ENCODE measurements at regions not wholly inside any gene's neighbourhood (a gene's known extent, or its start where the extent isn't known, plus 50 kb on each side); places are given as distances from the start of the nearest gene placed in this dataset.
"Not testable (repeated sequence)": the region's sequence is repeated elsewhere in the genome, so short reads cannot be mapped to it uniquely, and the experiment has no call there.

DNA sequence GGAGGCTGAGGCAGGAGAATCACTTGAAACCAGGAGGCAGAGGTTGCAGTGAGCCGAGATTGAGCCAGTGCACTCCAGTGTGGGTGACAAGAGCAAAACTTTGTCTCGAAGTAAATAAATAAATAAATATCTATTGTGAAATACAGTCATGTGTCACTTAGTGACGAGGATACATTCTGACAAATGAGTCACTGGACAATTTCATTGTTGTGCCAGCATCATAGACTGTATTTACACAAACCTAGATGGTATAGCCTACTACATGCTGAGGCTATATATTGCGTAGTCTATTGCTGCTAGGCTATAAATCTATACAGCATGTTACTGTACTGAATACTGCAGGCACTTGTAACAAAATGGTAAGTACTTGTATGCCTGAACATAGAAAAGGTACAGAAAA is 61.1 kb upstream of the CCL21 start:
- Histone ChIP-seq H3K4me3 (ENCODE audit: low read depth in 1 of 5, low read length in 5 of 5) (no peak overlapping the region), H3K9ac (ENCODE audit: low read length in 5 of 5) (no peak overlapping the region), H3K9me3 (ENCODE audit: control insufficient read depth in 5 of 5, low read length in 5 of 5) (no peaks in the 10 kb centered on the region), H3K27me3 (ENCODE audit: control insufficient read depth in 5 of 5, insufficient read depth in 4 of 5, low read length in 5 of 5) (peaks cover 0 to 2% (median 0%) of the 10 kb centered on the region in 5 donors), H3K27ac (ENCODE audit: low read depth, low read length) (no peak overlapping the region), H3K4me1 (ENCODE audit: control insufficient read depth in 5 of 5, insufficient read depth in 5 of 5, low read length in 5 of 5) (no peaks in the 10 kb centered on the region), H3K36me3 (ENCODE audit: control insufficient read depth in 5 of 5, insufficient read depth in 5 of 5, low read length in 5 of 5) (no peaks in the 10 kb centered on the region)

- H3K36me3 ChIP-seq (ENCODE audit: control insufficient read depth in 5 of 5, insufficient read depth in 5 of 5, low read length in 5 of 5); H3K27ac ChIP-seq (ENCODE audit: low read depth, low read length); H3K9me3 ChIP-seq (ENCODE audit: control insufficient read depth in 5 of 5, low read length in 5 of 5); H3K4me3 ChIP-seq (ENCODE audit: low read depth in 1 of 5, low read length in 5 of 5); H3K4me1 ChIP-seq (ENCODE audit: control insufficient read depth in 5 of 5, insufficient read depth in 5 of 5, low read length in 5 of 5); H3K27me3 ChIP-seq (ENCODE audit: control insufficient read depth in 5 of 5, insufficient read depth in 4 of 5, low read length in 5 of 5); H3K9ac ChIP-seq (ENCODE audit: low read length in 5 of 5): not testable (repeated sequence)
Observed at GRCh38 chr9:34767087-34767486, 57.2 kb upstream of the CCL21 start.

DNA sequence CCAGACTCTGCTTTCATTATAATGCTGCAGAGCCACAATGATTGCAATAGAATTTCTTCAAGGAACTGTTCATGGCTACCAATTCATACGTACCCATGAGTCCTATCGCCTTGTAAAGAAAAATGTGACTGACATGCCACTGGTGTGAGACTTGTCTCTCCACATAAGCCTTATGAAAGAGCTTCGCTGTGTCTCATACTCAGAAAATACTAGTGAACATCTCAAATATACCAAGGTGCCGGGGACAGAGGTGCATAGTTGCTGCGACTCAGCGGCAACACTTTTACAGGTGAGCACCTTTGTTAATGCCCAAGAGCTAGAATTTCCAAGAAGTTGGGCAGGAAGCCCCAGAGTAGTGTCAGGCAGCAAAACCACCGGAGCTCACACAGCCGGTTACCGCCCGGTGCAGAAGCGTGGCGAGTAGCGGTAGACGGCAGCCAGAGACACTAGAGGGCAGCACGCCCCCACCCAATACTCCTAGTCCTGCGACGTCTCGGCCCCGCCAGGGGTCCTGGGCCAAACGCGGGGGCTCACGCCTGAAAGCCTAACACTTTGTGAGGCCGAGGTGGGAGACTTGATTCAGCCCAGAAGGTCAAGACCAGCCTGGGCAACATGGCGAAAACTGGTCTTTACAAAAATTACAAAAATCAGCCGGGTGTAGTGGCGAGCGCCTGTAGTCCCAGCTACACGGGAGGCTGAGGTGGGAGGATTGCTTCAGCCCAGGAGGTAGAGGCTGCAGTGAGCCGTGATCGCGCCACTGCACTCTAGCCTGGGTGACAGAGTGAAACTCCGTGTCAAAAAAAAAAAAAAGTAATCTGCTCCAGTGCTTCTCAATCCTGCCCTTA is 50.5 kb upstream of the CCL21 start:
- H3K9me3 ChIP-seq (ENCODE audit: control insufficient read depth in 5 of 5, low read length in 5 of 5); H3K36me3 ChIP-seq (ENCODE audit: control insufficient read depth in 5 of 5, insufficient read depth in 5 of 5, low read length in 5 of 5); H3K27ac ChIP-seq (ENCODE audit: low read depth, low read length); H3K4me1 ChIP-seq (ENCODE audit: control insufficient read depth in 5 of 5, insufficient read depth in 5 of 5, low read length in 5 of 5); H3K4me3 ChIP-seq (ENCODE audit: low read depth in 1 of 5, low read length in 5 of 5): not testable (repeated sequence)
- H3K9ac ChIP-seq (ENCODE audit: low read length in 5 of 5) = peak overlapping the region in 1 of 5 donors; percentile 39
- peaks cover 0 to 10% (median 8%) of the 10 kb centered on the region in 5 donors for H3K27me3 ChIP-seq (ENCODE audit: control insufficient read depth in 5 of 5, insufficient read depth in 4 of 5, low read length in 5 of 5)
